ENCODE measurements at regions not wholly inside any gene's neighbourhood (a gene's known extent, or its start where the extent isn't known, plus 50 kb on each side); places are given as distances from the start of the nearest gene placed in this dataset.

GRCh38 chr4:57682275-57682674, 572.1 kb upstream of the IGFBP7 start:
- no peaks in the 10 kb centered on the region for H3K4me1 ChIP-seq
- no peak for DNase-seq
- H3K9me3 ChIP-seq: no peaks in the 10 kb centered on the region
- H3K4me3 ChIP-seq: no peak overlapping the region
- no peaks in the 10 kb centered on the region for H3K36me3 ChIP-seq
- no peaks in the 10 kb centered on the region for H3K27me3 ChIP-seq
- no peak for TF ChIP-seq EP300 (IDR thresholded peaks at IDR 0.05)
- H3K27ac ChIP-seq: no peak overlapping the region
- ATAC-seq (ENCODE audit: low FRiP score in 2 of 2): no peak

GRCh38 chr4:57679969-57680368, 569.8 kb upstream of the IGFBP7 start:
- 83 to 90% methylated on average over 7 of the region's 7 CpGs for WGBS, 2 donors
- ATAC-seq (ENCODE audit: low FRiP score in 2 of 2): no peak
- no peak overlapping the region for H3K4me3 ChIP-seq
- H3K36me3 ChIP-seq: no peaks in the 10 kb centered on the region
- no peaks in the 10 kb centered on the region for H3K27me3 ChIP-seq
- no peaks in the 10 kb centered on the region for H3K4me1 ChIP-seq
- TF ChIP-seq POLR2A (IDR thresholded peaks at IDR 0.05) (no peak), EP300 (IDR thresholded peaks at IDR 0.05) (no peak), POLR2AphosphoS5 (IDR thresholded peaks at IDR 0.05) (no peak)
- TF ChIP-seq, protein P1, sequence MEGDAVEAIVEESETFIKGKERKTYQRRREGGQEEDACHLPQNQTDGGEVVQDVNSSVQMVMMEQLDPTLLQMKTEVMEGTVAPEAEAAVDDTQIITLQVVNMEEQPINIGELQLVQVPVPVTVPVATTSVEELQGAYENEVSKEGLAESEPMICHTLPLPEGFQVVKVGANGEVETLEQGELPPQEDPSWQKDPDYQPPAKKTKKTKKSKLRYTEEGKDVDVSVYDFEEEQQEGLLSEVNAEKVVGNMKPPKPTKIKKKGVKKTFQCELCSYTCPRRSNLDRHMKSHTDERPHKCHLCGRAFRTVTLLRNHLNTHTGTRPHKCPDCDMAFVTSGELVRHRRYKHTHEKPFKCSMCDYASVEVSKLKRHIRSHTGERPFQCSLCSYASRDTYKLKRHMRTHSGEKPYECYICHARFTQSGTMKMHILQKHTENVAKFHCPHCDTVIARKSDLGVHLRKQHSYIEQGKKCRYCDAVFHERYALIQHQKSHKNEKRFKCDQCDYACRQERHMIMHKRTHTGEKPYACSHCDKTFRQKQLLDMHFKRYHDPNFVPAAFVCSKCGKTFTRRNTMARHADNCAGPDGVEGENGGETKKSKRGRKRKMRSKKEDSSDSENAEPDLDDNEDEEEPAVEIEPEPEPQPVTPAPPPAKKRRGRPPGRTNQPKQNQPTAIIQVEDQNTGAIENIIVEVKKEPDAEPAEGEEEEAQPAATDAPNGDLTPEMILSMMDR (IDR thresholded peaks at IDR 0.05): no peak
- no peak overlapping the region for H3K27ac ChIP-seq
- H3K9me3 ChIP-seq: no peaks in the 10 kb centered on the region
- no peak for DNase-seq

DNA sequence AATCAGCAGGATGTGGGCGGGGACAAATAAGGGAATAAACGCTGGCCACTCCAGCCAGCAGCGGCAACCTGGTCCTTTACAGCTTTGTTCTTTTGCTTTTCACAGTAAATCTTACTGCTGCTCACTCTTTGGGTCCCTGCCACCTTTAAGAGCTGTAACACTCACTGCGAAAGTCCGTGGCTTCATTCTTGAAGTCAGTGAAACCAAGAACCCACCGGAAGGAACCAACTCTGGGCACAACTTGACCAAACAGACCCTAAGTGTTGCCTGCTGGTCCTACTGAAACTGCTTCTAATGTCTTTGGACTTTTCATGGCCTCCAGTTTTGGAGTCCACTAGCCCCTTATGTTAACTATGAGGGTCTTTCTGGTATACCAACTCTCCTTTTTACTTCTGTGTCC, 566.2 kb upstream of the IGFBP7 start:
- TF ChIP-seq, protein P1 (IDR thresholded peaks at IDR 0.05): no peak
- no peak for TF ChIP-seq POLR2A (IDR thresholded peaks at IDR 0.05)
- TF ChIP-seq POLR2AphosphoS5 (IDR thresholded peaks at IDR 0.05): no peak
- no peak for TF ChIP-seq EP300 (IDR thresholded peaks at IDR 0.05)
- no peaks in the 10 kb centered on the region for H3K4me1 ChIP-seq

DNA sequence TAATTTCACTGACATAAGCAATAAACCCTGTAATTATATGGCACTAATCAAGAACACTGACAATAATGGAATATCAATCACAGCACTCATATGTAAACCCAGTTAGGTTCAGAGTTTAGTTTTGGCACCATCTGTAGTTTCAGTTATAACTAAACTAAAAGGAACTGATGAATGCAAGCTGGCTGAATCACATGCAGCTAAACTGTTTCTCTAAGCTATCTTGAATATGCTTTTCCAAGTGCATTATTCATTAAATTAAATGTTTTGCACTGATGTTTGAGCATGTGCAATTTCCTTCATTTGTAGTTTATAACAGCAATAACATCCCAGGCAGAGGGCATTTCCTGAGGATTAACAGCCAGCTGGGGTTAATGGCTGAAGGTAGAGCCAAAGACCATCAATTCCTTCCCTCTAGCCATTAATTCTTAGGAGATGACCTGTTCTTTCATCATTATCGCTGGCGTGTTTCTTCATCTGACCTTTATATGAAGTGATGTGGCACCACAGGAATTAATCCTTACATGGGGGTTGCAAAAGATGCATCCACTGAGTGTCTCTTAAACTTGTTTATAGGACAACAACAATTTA, 562.8 kb upstream of the IGFBP7 start:
- ATAC-seq (ENCODE audit: low FRiP score in 2 of 2) (no peak), DNase-seq (no peak)
- Histone ChIP-seq H3K36me3 (no peaks in the 10 kb centered on the region), H3K27me3 (no peaks in the 10 kb centered on the region), H3K27ac (no peak overlapping the region), H3K9me3 (no peaks in the 10 kb centered on the region), H3K4me3 (no peak overlapping the region), H3K4me1 (no peaks in the 10 kb centered on the region)
- TF ChIP-seq EP300 (IDR thresholded peaks at IDR 0.05) (no peak), POLR2A (IDR thresholded peaks at IDR 0.05) (no peak)
- TF ChIP-seq, protein P1 (IDR thresholded peaks at IDR 0.05): no peak
- 58 to 67% methylated on average over 2 of the region's 2 CpGs for WGBS, 2 donors

More for the DNA sequence above, 566.2 kb upstream of the IGFBP7 start:
- ATAC-seq (ENCODE audit: low FRiP score in 2 of 2) (no peak), DNase-seq (no peak)
- Histone ChIP-seq H3K9me3 (no peaks in the 10 kb centered on the region), H3K4me3 (no peak overlapping the region), H3K36me3 (no peaks in the 10 kb centered on the region), H3K27me3 (no peaks in the 10 kb centered on the region), H3K27ac (no peak overlapping the region)
- 89 to 97% methylated on average over 6 of the region's 6 CpGs for WGBS, 2 donors

DNA sequence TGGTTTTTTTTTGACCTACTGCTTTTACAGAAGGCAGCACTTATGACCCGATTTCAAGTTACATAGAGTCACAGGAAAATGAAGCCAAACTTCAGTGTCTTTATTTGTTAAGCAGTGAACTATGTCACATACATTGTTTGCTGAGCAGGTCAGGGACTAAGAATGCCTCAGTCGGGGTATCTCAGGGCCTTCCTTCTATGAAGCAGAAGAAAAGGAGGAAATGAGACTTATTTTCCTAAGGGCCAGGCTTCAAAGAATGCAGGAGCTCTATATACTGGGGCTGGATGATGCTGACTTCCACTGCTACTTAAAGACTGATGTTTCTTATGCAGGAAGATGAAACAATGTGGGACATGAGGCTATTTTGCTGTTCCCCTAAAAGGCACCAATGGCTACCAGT, 558.4 kb upstream of the IGFBP7 start:
- DNase-seq: no peak
- Histone ChIP-seq H3K9me3 (no peaks in the 10 kb centered on the region), H3K27ac (no peak overlapping the region), H3K36me3 (no peaks in the 10 kb centered on the region), H3K4me1 (no peaks in the 10 kb centered on the region), H3K4me3 (no peak overlapping the region), H3K27me3 (no peaks in the 10 kb centered on the region)
- ATAC-seq (ENCODE audit: low FRiP score in 2 of 2): no peak
- WGBS, 2 donors: 30% methylated on average over 2 of the region's 2 CpGs
- TF ChIP-seq, protein P1 (IDR thresholded peaks at IDR 0.05): no peak
- no peak for TF ChIP-seq EP300 (IDR thresholded peaks at IDR 0.05)
- no peak for TF ChIP-seq POLR2A (IDR thresholded peaks at IDR 0.05)
- TF ChIP-seq POLR2AphosphoS5 (IDR thresholded peaks at IDR 0.05): no peak
